ENCODE measurements at regions not wholly inside any gene's neighbourhood (a gene's known extent, or its start where the extent isn't known, plus 50 kb on each side); places are given as distances from the start of the nearest gene placed in this dataset.

GRCh38 chr14:97281741-97282140, 484.6 kb downstream of the VRK1 start:
- TF ChIP-seq OSR2 (tag by site-specific recombination; IDR thresholded peaks at IDR 0.05) (no peak), PBX3 (CRISPR knock-in tag; IDR thresholded peaks at IDR 0.05) (no peak), ZNF510 (tag by site-specific recombination; IDR thresholded peaks at IDR 0.05; ENCODE audit: insufficient replicate concordance) (no peak), YY1 (tag by site-specific recombination; IDR thresholded peaks at IDR 0.05) (no peak), ZNF24 (tag by site-specific recombination; IDR thresholded peaks at IDR 0.05) (no peak), ZNF174 (tag by site-specific recombination; IDR thresholded peaks at IDR 0.05) (no peak), ZNF548 (tag by site-specific recombination; IDR thresholded peaks at IDR 0.05) (no peak)
- Histone ChIP-seq H3K4me1 (ENCODE audit: control insufficient read depth, insufficient read depth, low read length) (no peaks in the 10 kb centered on the region), H3K9me3 (ENCODE audit: control insufficient read depth, insufficient read depth, low read depth, low read length) (no peaks in the 10 kb centered on the region), H3K36me3 (ENCODE audit: control insufficient read depth in 2 of 2, insufficient read depth in 1 of 2, low read length in 2 of 2) (no peaks in the 10 kb centered on the region), H3K27ac (ENCODE audit: extremely low read depth, low read depth, low read length) (no peak overlapping the region), H3K4me3 (ENCODE audit: low read depth, low read length) (no peak overlapping the region)
- POLR2A ChIA-PET = no interaction called here
- CTCF ChIA-PET = no interaction called here

GRCh38 chr14:97282210-97283004, 485.2 kb downstream of the VRK1 start:
- H3K9me3 ChIP-seq (ENCODE audit: control insufficient read depth, insufficient read depth, low read depth, low read length) = no peaks in the 10 kb centered on the region
- H3K36me3 ChIP-seq (ENCODE audit: control insufficient read depth in 2 of 2, insufficient read depth in 1 of 2, low read length in 2 of 2) = no peaks in the 10 kb centered on the region
- H3K4me1 ChIP-seq (ENCODE audit: control insufficient read depth, insufficient read depth, low read length) = no peaks in the 10 kb centered on the region
- no peak overlapping the region for H3K4me3 ChIP-seq (ENCODE audit: low read depth, low read length)
- ChIA-PET CTCF (no interaction called here), POLR2A (no interaction called here)
- H3K27ac ChIP-seq (ENCODE audit: extremely low read depth, low read depth, low read length) = no peak overlapping the region
- TF ChIP-seq ZNF704 (tag by site-specific recombination; IDR thresholded peaks at IDR 0.05) (no peak), FEZF1 (tag by site-specific recombination; IDR thresholded peaks at IDR 0.05) (no peak), ZNF585B (tag by site-specific recombination; IDR thresholded peaks at IDR 0.05) (no peak), ZNF548 (tag by site-specific recombination; IDR thresholded peaks at IDR 0.05) (no peak), TSHZ1 (tag by site-specific recombination; IDR thresholded peaks at IDR 0.05; ENCODE audit: borderline replicate concordance) (no peak), ZNF16 (tag by site-specific recombination; IDR thresholded peaks at IDR 0.05; ENCODE audit: low read depth) (no peak), ZNF398 (tag by site-specific recombination; IDR thresholded peaks at IDR 0.05) (no peak), ZBTB20 (tag by site-specific recombination; IDR thresholded peaks at IDR 0.05) (no peak), KLF1 (tag by site-specific recombination; IDR thresholded peaks at IDR 0.05) (no peak), ZNF580 (tag by site-specific recombination; IDR thresholded peaks at IDR 0.05) (no peak), ZNF660 (tag by site-specific recombination; IDR thresholded peaks at IDR 0.05) (no peak), ZNF544 (tag by site-specific recombination; IDR thresholded peaks at IDR 0.05) (no peak), ZFP3 (tag by site-specific recombination; IDR thresholded peaks at IDR 0.05; ENCODE audit: low read depth) (no peak), PRDM2 (tag by site-specific recombination; IDR thresholded peaks at IDR 0.05; ENCODE audit: borderline replicate concordance) (no peak), ZNF37A (tag by site-specific recombination; IDR thresholded peaks at IDR 0.05) (no peak)
